ENCODE measurements at regions not wholly inside any gene's neighbourhood (a gene's known extent, or its start where the extent isn't known, plus 50 kb on each side); places are given as distances from the start of the nearest gene placed in this dataset.

DNA sequence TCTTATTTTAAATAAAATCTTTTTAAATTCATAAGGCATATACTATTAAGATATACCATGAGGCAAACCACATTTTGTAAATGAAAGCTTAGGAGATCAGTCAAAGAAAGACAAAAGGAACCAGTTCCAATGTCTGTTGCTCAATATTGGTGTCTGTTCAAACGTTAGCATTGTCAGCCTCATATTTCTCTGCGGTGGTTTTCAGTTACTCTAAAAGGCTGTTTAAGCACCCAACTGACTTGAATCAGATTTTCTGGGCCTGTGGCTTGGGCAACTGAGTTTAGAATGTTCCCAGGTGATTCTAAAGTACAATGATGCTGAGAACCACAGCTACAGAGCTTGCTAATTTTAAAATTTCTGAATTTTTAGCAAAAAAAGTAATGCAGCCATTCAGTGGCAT, 166.3 kb upstream of the KIF2A start:
- TF ChIP-seq, protein P1, sequence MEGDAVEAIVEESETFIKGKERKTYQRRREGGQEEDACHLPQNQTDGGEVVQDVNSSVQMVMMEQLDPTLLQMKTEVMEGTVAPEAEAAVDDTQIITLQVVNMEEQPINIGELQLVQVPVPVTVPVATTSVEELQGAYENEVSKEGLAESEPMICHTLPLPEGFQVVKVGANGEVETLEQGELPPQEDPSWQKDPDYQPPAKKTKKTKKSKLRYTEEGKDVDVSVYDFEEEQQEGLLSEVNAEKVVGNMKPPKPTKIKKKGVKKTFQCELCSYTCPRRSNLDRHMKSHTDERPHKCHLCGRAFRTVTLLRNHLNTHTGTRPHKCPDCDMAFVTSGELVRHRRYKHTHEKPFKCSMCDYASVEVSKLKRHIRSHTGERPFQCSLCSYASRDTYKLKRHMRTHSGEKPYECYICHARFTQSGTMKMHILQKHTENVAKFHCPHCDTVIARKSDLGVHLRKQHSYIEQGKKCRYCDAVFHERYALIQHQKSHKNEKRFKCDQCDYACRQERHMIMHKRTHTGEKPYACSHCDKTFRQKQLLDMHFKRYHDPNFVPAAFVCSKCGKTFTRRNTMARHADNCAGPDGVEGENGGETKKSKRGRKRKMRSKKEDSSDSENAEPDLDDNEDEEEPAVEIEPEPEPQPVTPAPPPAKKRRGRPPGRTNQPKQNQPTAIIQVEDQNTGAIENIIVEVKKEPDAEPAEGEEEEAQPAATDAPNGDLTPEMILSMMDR (IDR thresholded peaks at IDR 0.05): no peak
- no peak for TF ChIP-seq POLR2A (IDR thresholded peaks at IDR 0.05)
